ENCODE measurements at regions not wholly inside any gene's neighbourhood (a gene's known extent, or its start where the extent isn't known, plus 50 kb on each side); places are given as distances from the start of the nearest gene placed in this dataset.

GRCh38 chr14:95034788-95035187, 122.5 kb downstream of the DICER1 start:
- DNase-seq (ENCODE audit: low read depth in 4 of 4, low spot score in 2 of 4) = no peak

- no peak for DNase-seq (ENCODE audit: low read depth in 4 of 4, low spot score in 2 of 4)
Observed at GRCh38 chr14:95033682-95034632, 123.4 kb downstream of the DICER1 start.

GRCh38 chr14:95033031-95033430, 124.3 kb downstream of the DICER1 start:
- no peak for DNase-seq (ENCODE audit: low read depth in 4 of 4, low spot score in 2 of 4)

- no peak for DNase-seq (ENCODE audit: low read depth in 4 of 4, low spot score in 2 of 4)
Observed at GRCh38 chr14:95026851-95027463, 130.4 kb downstream of the DICER1 start.

- no peak for DNase-seq (ENCODE audit: low read depth in 4 of 4, low spot score in 2 of 4)
Observed at GRCh38 chr14:95025941-95026340, 131.4 kb downstream of the DICER1 start.

GRCh38 chr14:95025218-95025617, 132.1 kb downstream of the DICER1 start:
- no peak for DNase-seq (ENCODE audit: low read depth in 4 of 4, low spot score in 2 of 4)

- no peak for DNase-seq (ENCODE audit: low read depth in 4 of 4, low spot score in 2 of 4)
Observed at GRCh38 chr14:95024380-95024779, 132.9 kb downstream of the DICER1 start.

GRCh38 chr14:95023886-95024285, 133.4 kb downstream of the DICER1 start:
- no peak for DNase-seq (ENCODE audit: low read depth in 4 of 4, low spot score in 2 of 4)

GRCh38 chr14:95023115-95023514, 134.2 kb downstream of the DICER1 start:
- no peak for DNase-seq (ENCODE audit: low read depth in 4 of 4, low spot score in 2 of 4)

GRCh38 chr14:95021588-95021987, 135.7 kb downstream of the DICER1 start:
- no peak for DNase-seq (ENCODE audit: low read depth in 4 of 4, low spot score in 2 of 4)

- no peak for DNase-seq (ENCODE audit: low read depth in 4 of 4, low spot score in 2 of 4)
Observed at GRCh38 chr14:95018821-95019220, 138.5 kb downstream of the DICER1 start.

GRCh38 chr14:95015046-95015445, 142.3 kb downstream of the DICER1 start:
- no peak for DNase-seq (ENCODE audit: low read depth in 4 of 4, low spot score in 2 of 4)

GRCh38 chr14:95014036-95014435, 143.3 kb downstream of the DICER1 start:
- no peak for DNase-seq (ENCODE audit: low read depth in 4 of 4, low spot score in 2 of 4)

- no peak for DNase-seq (ENCODE audit: low read depth in 4 of 4, low spot score in 2 of 4)
Observed at GRCh38 chr14:95011445-95012006, 145.8 kb downstream of the DICER1 start.

- no peak for DNase-seq (ENCODE audit: low read depth in 4 of 4, low spot score in 2 of 4)
Observed at GRCh38 chr14:95008445-95009217, 148.7 kb downstream of the DICER1 start.

GRCh38 chr14:95007921-95008320, 149.4 kb downstream of the DICER1 start:
- DNase-seq (ENCODE audit: low read depth in 4 of 4, low spot score in 2 of 4) = no peak

- DNase-seq (ENCODE audit: low read depth in 4 of 4, low spot score in 2 of 4) = no peak
Observed at GRCh38 chr14:95006479-95006878, 150.8 kb downstream of the DICER1 start.

GRCh38 chr14:95006051-95006450, 151.3 kb downstream of the DICER1 start:
- no peak for DNase-seq (ENCODE audit: low read depth in 4 of 4, low spot score in 2 of 4)

- no peak for DNase-seq (ENCODE audit: low read depth in 4 of 4, low spot score in 2 of 4)
Observed at GRCh38 chr14:95003099-95003960, 154.0 kb downstream of the DICER1 start.

- DNase-seq (ENCODE audit: low read depth in 4 of 4, low spot score in 2 of 4) = no peak
Observed at GRCh38 chr14:94998685-94999084, 158.6 kb downstream of the DICER1 start.

Measured in left renal cortex interstitium (tissue), 4 donors.